GM21367 (cell line): ENCODE measurements at regions not wholly inside any gene's neighbourhood (a gene's known extent, or its start where the extent isn't known, plus 50 kb on each side); places are given as distances from the start of the nearest gene placed in this dataset.
"Not testable (repeated sequence)": the region's sequence is repeated elsewhere in the genome, so short reads cannot be mapped to it uniquely, and the experiment has no call there.

Source experiments
- ATAC-seq: cut with Tn5 transposase; IDR thresholded peaks from one replicate; pipeline ENCODE4 v1.9.1; 2021; ENCODE audit not compliant: unreplicated experiment

DNA sequence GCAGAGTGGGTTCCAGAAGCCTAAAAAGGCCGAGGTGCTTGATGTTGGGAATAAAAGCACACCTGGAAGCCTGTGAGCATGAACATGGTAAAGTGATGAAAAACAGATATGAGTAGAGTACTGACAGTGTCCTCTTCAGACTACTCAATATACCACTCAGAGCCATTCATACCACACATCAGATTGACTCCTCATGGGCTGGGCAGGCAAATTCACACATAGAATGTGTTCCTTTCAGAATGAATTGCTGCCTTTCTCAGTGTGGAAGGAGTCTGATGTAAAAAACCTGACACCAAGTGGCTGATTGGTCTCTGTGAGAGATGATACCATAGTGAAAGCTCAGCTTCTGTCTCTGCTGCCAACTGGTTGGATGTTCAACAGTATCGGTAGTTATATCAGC is 442.7 kb downstream of the RAPGEF2 start:
- ATAC-seq: no peak

DNA sequence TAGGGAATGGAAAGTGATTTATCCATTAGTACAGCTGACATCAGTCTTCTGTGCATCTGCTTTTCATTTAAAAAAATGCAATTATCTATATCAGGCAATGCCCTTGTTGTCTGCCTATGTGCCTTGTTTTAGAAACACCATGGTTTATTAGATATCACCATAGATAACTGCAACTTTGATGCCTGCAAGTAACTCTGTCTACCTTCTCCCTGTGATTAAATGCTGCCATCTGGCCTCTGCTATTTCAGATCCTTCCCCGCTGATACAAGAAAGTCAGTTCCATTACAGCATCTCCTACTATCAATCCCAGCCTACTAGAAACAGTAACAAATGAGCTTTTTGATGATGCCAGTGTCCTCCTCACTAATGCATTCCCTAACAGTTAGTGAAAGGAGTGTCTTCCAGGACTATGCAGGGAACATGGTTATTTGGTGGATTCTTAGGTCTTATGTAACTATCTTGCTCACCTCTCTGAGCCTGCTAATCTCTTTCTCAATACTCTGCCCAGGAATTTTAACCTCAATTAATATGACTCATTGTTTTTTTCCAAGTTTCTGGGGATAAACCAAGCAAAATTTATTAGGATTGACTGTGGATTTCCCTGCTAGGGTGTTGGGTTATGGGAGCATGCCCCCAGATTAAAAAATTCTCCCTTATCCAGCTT is 444.9 kb downstream of the RAPGEF2 start:
- ATAC-seq: no peak

- no peak for ATAC-seq
These were observed 446.2 kb downstream of the RAPGEF2 start for GRCh38 chr4:159549098-159549518.

DNA sequence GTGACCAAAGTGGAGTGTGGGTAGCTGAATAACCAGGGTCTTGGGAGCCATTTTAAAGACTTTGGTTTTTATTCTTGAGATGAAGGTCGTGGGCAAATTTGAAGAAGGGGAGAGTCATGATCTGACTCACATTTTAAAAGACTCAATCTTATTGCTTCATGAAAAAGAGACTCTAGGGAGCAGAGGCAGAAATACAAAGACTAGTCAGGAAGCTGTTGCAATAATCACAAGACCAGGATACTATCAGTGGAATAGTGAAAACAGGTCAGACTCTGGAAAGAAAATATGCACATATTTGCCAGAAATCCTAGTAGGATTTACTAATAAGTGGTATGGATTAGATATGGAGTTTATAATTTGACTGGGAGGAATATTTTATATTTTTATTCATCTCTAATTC is 448.4 kb downstream of the RAPGEF2 start:
- no peak for ATAC-seq

DNA sequence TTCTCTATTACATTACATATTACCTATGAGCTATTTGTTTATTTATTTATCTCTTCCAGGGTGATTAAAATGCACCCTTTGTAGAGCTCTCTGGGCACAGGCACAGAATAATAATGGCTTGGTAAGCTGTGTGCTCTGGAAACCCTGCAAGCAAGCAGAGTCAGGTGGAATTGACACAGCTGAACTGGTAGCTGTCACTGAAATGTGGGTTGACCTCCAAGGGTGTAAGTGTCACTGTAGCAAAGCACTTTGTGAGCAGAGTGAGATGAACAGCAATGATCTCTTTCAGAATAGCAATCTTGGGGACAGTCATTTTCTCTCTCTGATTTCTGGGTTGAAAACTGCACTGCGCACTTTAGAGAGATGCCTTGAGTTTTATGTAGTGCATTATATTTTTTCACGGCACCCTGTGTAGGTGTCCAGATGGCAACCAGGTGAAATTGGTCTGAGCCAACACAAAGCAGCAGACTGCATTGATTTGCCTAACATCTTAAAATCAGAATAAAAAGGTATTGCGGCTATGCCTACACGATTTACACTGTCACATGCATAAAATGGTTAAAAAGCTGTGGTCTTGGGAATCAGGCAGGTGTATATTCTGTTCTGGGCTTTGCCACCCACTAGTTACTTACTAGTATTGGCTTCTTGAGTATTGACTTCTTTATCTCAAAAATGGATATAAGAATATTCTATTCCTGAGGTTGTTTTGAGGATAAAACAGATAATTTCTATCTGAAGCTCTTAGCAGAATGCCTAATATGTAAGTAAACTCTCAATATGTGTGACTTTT is 450.3 kb downstream of the RAPGEF2 start:
- ATAC-seq: no peak

GRCh38 chr4:159555873-159556272 is 453.0 kb downstream of the RAPGEF2 start:
- ATAC-seq: no peak

DNA sequence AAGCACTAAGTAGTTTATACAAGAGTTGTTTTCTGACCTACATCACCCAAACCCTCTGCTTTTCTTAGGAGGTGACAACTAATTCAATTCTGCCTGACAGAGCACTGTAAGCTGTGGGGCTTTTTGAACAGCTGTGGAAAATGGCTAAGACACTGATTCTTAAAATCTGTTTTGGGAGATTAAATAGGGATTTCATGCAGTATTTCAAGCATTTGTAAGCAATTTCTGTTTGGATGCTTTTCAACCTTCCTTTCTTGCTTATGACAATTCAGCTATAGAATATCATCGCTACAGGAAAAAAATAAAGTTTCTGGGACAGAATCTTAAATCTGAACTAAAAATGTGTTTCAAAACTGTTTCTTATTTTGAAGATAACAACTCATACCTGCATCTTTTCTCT is 459.5 kb downstream of the RAPGEF2 start:
- no peak for ATAC-seq

- no peak for ATAC-seq
These were observed 460.4 kb downstream of the RAPGEF2 start for GRCh38 chr4:159563257-159563656.

- ATAC-seq: no peak
These were observed 461.7 kb downstream of the RAPGEF2 start for GRCh38 chr4:159564615-159565014.

GRCh38 chr4:159566786-159567185 is 463.9 kb downstream of the RAPGEF2 start:
- no peak for ATAC-seq

- no peak for ATAC-seq
These were observed 474.4 kb downstream of the RAPGEF2 start for GRCh38 chr4:159577241-159577640.

GRCh38 chr4:159582685-159583084 is 479.8 kb downstream of the RAPGEF2 start:
- no peak for ATAC-seq

DNA sequence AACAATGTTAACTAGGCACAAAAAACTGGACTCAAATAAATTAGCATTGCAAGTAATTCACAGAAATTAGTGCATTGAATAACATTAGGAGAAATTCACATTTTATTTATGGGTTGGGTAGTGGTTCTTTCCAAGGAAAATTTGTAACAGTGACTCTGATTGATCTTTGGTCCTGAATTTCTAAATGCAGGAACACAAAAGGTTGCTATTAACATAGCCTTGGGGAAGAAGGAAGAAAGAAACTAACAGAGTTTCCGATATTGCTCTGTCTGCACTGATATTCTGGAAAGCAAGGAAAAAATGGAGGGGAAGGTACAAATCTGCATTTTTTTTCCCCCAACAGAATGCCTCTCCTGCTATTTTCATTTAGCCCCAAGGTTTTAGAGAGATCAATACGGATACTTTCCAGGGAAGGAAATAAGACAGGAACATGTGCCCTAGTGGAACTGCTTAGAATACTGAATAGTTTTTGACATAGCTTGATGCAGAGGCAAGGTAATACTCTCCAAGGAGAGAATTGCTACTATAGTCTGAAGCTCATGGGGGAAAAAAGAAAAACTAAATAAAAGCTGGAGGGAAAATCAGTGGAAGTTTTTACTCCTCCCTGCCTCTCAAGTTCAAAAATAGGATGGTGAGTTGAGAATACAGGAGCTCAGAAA is 490.1 kb downstream of the RAPGEF2 start:
- no peak for ATAC-seq

DNA sequence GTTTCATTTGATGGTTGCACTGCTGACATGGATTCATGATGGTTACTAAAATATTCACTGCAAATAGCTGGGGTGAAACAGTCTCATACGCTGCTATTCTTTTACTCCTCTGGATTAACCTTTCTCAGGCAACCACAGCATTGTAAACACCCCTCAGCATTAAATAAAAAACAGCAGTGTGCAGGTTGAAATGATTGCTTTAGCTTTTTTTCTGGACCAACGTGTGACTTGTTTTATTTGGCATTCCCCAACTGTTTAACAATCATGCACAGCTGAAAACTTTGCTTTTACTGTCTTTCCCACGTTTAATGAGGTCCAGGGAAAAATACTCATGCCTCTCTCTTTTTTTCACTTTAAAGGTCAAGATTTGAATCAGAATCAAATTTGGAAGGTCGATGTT is 490.8 kb downstream of the RAPGEF2 start:
- no peak for ATAC-seq

GRCh38 chr4:159594576-159594975 is 491.7 kb downstream of the RAPGEF2 start:
- ATAC-seq: no peak

DNA sequence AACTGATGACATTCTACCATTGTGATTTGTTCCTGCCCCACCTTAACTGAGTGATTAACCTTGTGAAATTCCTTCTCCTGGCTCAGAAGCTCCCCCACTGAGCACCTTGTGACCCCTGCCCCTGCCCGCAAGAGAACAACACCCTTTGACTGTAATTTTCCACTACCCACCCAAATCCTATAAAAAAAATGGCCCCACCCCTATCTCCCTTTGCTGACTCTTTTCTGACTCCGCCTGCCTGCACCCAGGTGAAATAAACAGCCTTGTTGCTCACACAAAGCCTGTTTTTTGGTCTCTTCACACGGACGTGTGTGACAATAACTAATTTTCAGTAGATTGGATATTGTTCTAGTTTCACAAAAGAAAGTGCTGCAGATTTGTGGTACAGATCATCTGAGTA is 492.2 kb downstream of the RAPGEF2 start:
- not testable (repeated sequence) for ATAC-seq

DNA sequence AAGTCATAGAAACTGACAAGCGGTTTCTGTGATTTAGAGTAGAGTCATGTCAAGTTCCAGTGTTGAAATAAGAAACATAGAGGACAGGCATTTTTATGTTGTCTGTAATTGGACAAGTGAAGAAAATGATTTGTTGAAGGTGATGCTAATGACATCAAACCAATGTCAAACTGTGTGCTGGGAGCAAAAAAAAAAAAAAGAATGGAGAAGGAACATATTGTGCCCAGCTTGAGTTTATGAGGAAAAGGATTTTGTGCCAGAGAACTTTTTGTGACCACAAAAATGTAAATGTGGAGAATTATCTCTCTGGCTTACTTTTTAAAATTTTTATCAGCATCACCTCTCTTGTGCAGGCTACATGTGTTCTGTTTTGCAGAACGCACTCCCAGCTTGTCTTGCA is 495.7 kb downstream of the RAPGEF2 start:
- no peak for ATAC-seq

DNA sequence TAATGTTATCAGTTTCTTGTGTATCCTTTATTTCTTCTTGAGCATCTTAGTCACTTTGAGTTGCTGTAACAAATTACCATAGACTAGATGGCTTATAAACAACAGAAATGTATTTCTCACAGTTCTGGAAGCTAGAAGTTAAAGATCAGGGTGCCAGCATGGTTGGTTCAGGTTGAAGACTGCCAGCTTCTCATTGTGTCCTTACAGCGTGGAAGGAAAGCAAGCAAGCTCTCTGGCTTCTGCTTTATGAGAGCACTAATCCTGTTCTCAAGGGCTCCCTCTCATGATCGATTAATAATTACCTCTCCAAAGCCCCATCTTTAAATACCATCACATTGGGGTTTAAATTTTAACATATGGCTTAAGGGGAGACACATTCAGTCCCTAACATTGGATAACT is 497.2 kb downstream of the RAPGEF2 start:
- no peak for ATAC-seq

DNA sequence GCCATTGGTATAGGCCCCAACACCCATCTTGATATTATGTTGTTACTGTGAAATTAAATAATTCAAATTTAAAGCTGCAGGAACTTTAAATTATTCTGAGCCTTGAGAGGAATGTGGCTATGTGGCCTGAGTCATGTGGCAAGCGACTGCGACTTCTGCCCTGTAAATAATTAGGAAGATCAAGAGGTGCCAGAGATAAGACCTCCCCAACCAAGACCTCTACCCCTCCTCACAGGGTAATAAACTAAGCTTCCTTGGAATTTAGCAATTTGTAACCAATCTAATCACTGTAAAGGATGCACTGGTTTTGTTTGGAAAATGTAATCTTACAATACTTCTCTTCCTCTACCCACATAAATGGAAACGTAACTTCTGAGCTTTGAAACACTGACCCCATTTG is 501.9 kb downstream of the RAPGEF2 start:
- ATAC-seq: no peak

DNA sequence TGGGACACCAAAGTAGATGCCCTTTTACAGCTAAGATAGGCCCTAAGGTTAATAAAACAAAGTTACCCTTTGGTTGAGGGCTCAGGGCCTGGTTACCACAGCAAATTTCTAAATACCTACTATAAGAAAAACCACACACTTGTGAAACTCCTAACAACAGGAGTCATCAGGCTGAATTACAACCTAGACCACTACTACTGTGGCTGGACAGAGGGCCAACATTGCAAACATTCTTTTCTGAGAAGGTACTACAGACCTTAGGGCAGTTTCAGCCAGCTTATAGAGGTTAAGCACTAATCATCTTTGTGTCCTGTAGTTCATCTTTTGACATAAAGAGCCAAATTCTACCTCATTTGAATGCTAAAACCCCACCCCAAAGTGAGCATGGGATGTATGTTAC is 504.0 kb downstream of the RAPGEF2 start:
- no peak for ATAC-seq

- no peak for ATAC-seq
These were observed 504.9 kb downstream of the RAPGEF2 start for GRCh38 chr4:159607809-159608208.

- no peak for ATAC-seq
These were observed 505.6 kb downstream of the RAPGEF2 start for GRCh38 chr4:159608436-159608835.
